GM10266 (cell line): ENCODE measurements at regions not wholly inside any gene's neighbourhood (a gene's known extent, or its start where the extent isn't known, plus 50 kb on each side); places are given as distances from the start of the nearest gene placed in this dataset.

Experiments
- DNase-seq: peaks from one replicate; pipeline ENCODE4 v3.0.0; 2012; ENCODE audit errors: extremely low spot score
- CTCF ChIP-seq: IDR thresholded peaks from 2 replicates; pipeline ENCODE4 v1.5.1; 2012; ENCODE audit warnings: mild to moderate bottlenecking, low read depth; ENCODE audit not compliant: control insufficient read depth, insufficient read depth; ENCODE audit errors: missing control alignments

GRCh38 chr5:30540150-30540549 lies 653.3 kb upstream of the CDH6 start:
- TF ChIP-seq CTCF, result no peak
- no peak for DNase-seq

- DNase-seq, result no peak
Observed at GRCh38 chr5:30539004-30539634, 654.4 kb upstream of the CDH6 start.

GRCh38 chr5:30525353-30525752 lies 668.1 kb upstream of the CDH6 start:
- DNase-seq, result no peak
- TF ChIP-seq CTCF, result no peak

More at GRCh38 chr5:30539004-30539634, 654.4 kb upstream of the CDH6 start:
- no peak for TF ChIP-seq CTCF

GRCh38 chr5:30524428-30524827 lies 669.1 kb upstream of the CDH6 start:
- no peak for TF ChIP-seq CTCF
- DNase-seq, result no peak

- no peak for TF ChIP-seq CTCF
- no peak for DNase-seq
Observed at GRCh38 chr5:30523061-30523460, 670.4 kb upstream of the CDH6 start.

GRCh38 chr5:30505014-30505886 lies 688.2 kb upstream of the CDH6 start:
- TF ChIP-seq CTCF, result no peak

GRCh38 chr5:30502277-30502676 lies 691.2 kb upstream of the CDH6 start:
- no peak for DNase-seq
- TF ChIP-seq CTCF, result no peak

More at GRCh38 chr5:30505014-30505886, 688.2 kb upstream of the CDH6 start:
- no peak for DNase-seq
